ENCODE measurements at regions not wholly inside any gene's neighbourhood (a gene's known extent, or its start where the extent isn't known, plus 50 kb on each side); places are given as distances from the start of the nearest gene placed in this dataset.

- no peak overlapping the region for H3K4me3 Mint-ChIP-seq
- H3K27me3 Mint-ChIP-seq (ENCODE audit: insufficient read depth), result peaks cover 11% of the 10 kb centered on the region
- H3K27ac Mint-ChIP-seq, result no peak overlapping the region
- peaks cover 7% of the 10 kb centered on the region for H3K4me1 Mint-ChIP-seq (ENCODE audit: low read depth)
- peak; percentile 72 for TF ChIP-seq CTCF (IDR thresholded peaks at IDR 0.05)
- no peaks in the 10 kb centered on the region for H3K9me3 Mint-ChIP-seq
- no peaks in the 10 kb centered on the region for H3K36me3 Mint-ChIP-seq (ENCODE audit: low read depth)
- no peak for DNase-seq
Measured at GRCh38 chr9:1460143-1460769, 410.1 kb downstream of the DMRT2 start.

GRCh38 chr9:1461812-1462211 is 411.7 kb downstream of the DMRT2 start:
- no peak for DNase-seq
- H3K36me3 Mint-ChIP-seq (ENCODE audit: low read depth), result no peaks in the 10 kb centered on the region
- TF ChIP-seq CTCF (IDR thresholded peaks at IDR 0.05), result no peak
- H3K4me1 Mint-ChIP-seq (ENCODE audit: low read depth), result peaks cover 7% of the 10 kb centered on the region
- H3K27ac Mint-ChIP-seq, result no peak overlapping the region
- no peaks in the 10 kb centered on the region for H3K9me3 Mint-ChIP-seq
- no peak overlapping the region for H3K4me3 Mint-ChIP-seq
- peaks cover 11% of the 10 kb centered on the region for H3K27me3 Mint-ChIP-seq (ENCODE audit: insufficient read depth)

- no peak overlapping the region for H3K4me3 Mint-ChIP-seq
- no peaks in the 10 kb centered on the region for H3K9me3 Mint-ChIP-seq
- H3K4me1 Mint-ChIP-seq (ENCODE audit: low read depth), result peaks cover 7% of the 10 kb centered on the region
- no peaks in the 10 kb centered on the region for H3K36me3 Mint-ChIP-seq (ENCODE audit: low read depth)
- no peak for DNase-seq
- peaks cover 9% of the 10 kb centered on the region for H3K27me3 Mint-ChIP-seq (ENCODE audit: insufficient read depth)
- no peak overlapping the region for H3K27ac Mint-ChIP-seq
- TF ChIP-seq CTCF (IDR thresholded peaks at IDR 0.05), result no peak
Measured at GRCh38 chr9:1462626-1463308, 412.6 kb downstream of the DMRT2 start.

- TF ChIP-seq CTCF (IDR thresholded peaks at IDR 0.05), result no peak
- Mint-ChIP-seq H3K36me3 (ENCODE audit: low read depth) (no peaks in the 10 kb centered on the region), H3K4me3 (no peak overlapping the region), H3K27me3 (ENCODE audit: insufficient read depth) (no peaks in the 10 kb centered on the region; the same call in 1 of the 2 replicates), H3K9me3 (peaks cover 6% of the 10 kb centered on the region), H3K4me1 (ENCODE audit: low read depth) (no peaks in the 10 kb centered on the region), H3K27ac (no peak overlapping the region)
- DNase-seq, result no peak
Measured at GRCh38 chr9:1469996-1470395, 419.8 kb downstream of the DMRT2 start.

GRCh38 chr9:1473956-1474634 is 423.9 kb downstream of the DMRT2 start:
- no peaks in the 10 kb centered on the region for H3K4me1 Mint-ChIP-seq (ENCODE audit: low read depth)
- H3K4me3 Mint-ChIP-seq, result no peak overlapping the region
- peaks cover 20% of the 10 kb centered on the region for H3K9me3 Mint-ChIP-seq
- no peaks in the 10 kb centered on the region; the same call in 1 of the 2 replicates for H3K27me3 Mint-ChIP-seq (ENCODE audit: insufficient read depth)
- DNase-seq, result no peak
- no peaks in the 10 kb centered on the region for H3K36me3 Mint-ChIP-seq (ENCODE audit: low read depth)
- no peak for TF ChIP-seq CTCF (IDR thresholded peaks at IDR 0.05)
- no peak overlapping the region for H3K27ac Mint-ChIP-seq
